HepG2 (cell line): ENCODE measurements at regions not wholly inside any gene's neighbourhood (a gene's known extent, or its start where the extent isn't known, plus 50 kb on each side); places are given as distances from the start of the nearest gene placed in this dataset.

Experiments
- CBX5 ChIP-seq: sonication (generic); formaldehyde crosslinking; IDR thresholded peaks from 2 replicates; pipeline ENCODE4 v1.4.0; 2020; ENCODE audit warnings: missing genetic modification reagents, borderline replicate concordance
- HDAC2 ChIP-seq: sonication (generic); formaldehyde crosslinking; IDR thresholded peaks from 2 replicates; pipeline ENCODE4 v1.4.0; 2020; ENCODE audit warnings: missing genetic modification reagents
- HIVEP1 ChIP-seq: sonication (generic); formaldehyde crosslinking; IDR thresholded peaks from 2 replicates; pipeline ENCODE4 v1.4.0; 2020; ENCODE audit warnings: mild to moderate bottlenecking, missing genetic modification reagents
- HMGA1 ChIP-seq: sonication (generic); formaldehyde crosslinking; conservative IDR thresholded peaks from 2 replicates; pipeline ENCODE4 v1.4.0; 2020; ENCODE audit warnings: missing genetic modification reagents
- KDM4B ChIP-seq: sonication (generic); formaldehyde crosslinking; IDR thresholded peaks from 2 replicates; pipeline ENCODE4 v1.4.0; 2020; ENCODE audit warnings: missing genetic modification reagents
- KLF13 ChIP-seq: sonication (generic); formaldehyde crosslinking; IDR thresholded peaks from 2 replicates; pipeline ENCODE4 v1.4.0; 2020; ENCODE audit warnings: mild to moderate bottlenecking, missing genetic modification reagents
- KMT2A ChIP-seq: sonication (generic); formaldehyde crosslinking; IDR thresholded peaks from 2 replicates; pipeline ENCODE4 v1.4.0; 2020; ENCODE audit warnings: missing genetic modification reagents
- MEF2D ChIP-seq: sonication (generic); formaldehyde crosslinking; IDR thresholded peaks from 2 replicates; pipeline ENCODE4 v1.5.1; 2020; ENCODE audit warnings: mild to moderate bottlenecking, missing genetic modification reagents
- MIER3 ChIP-seq: IDR thresholded peaks from 2 replicates; pipeline ENCODE4 v1.6.1; 2016; ENCODE audit warnings: missing compliant biosample characterization, borderline replicate concordance
- MLLT10 ChIP-seq: sonication (generic); formaldehyde crosslinking; IDR thresholded peaks from 2 replicates; pipeline ENCODE4 v1.4.0; 2020; ENCODE audit warnings: missing genetic modification reagents
- NFKBIZ ChIP-seq: IDR thresholded peaks from 2 replicates; pipeline ENCODE4 v1.6.1; 2018; ENCODE audit warnings: missing genetic modification reagents, missing compliant biosample characterization
- RARA ChIP-seq: IDR thresholded peaks from 2 replicates; pipeline ENCODE4 v1.6.1; 2016; ENCODE audit warnings: missing genetic modification reagents, missing compliant biosample characterization
- RXRB ChIP-seq: IDR thresholded peaks from 2 replicates; pipeline ENCODE4 v1.6.1; 2016; ENCODE audit warnings: borderline replicate concordance, missing genetic modification reagents, missing compliant biosample characterization
- SETDB1 ChIP-seq: sonication (generic); formaldehyde crosslinking; IDR thresholded peaks from 2 replicates; pipeline ENCODE4 v1.5.1; 2020; ENCODE audit warnings: missing genetic modification reagents, mild to moderate bottlenecking, borderline replicate concordance
- SRY ChIP-seq: sonication (generic); formaldehyde crosslinking; IDR thresholded peaks from 2 replicates; pipeline ENCODE4 v1.8.0; 2022; ENCODE audit warnings: mild to moderate bottlenecking, missing genetic modification reagents
- TEAD3 ChIP-seq: optimal IDR thresholded peaks from 2 replicates; pipeline ENCODE3; 2016; ENCODE audit warnings: borderline replicate concordance
- THAP7 ChIP-seq: sonication (generic); formaldehyde crosslinking; IDR thresholded peaks from 2 replicates; pipeline ENCODE4 v1.8.1; 2023; ENCODE audit warnings: mild to moderate bottlenecking, missing genetic modification reagents
- THAP8 ChIP-seq: sonication (generic); formaldehyde crosslinking; IDR thresholded peaks from 2 replicates; pipeline ENCODE4 v1.5.1; 2020; ENCODE audit warnings: missing genetic modification reagents, mild to moderate bottlenecking, borderline replicate concordance
- TSC22D2 ChIP-seq: sonication (generic); formaldehyde crosslinking; IDR thresholded peaks from 2 replicates; pipeline ENCODE4 v1.5.1; 2020; ENCODE audit warnings: missing genetic modification reagents, mild to moderate bottlenecking, borderline replicate concordance
- XRCC5 ChIP-seq: fragments of 200-400 bp; formaldehyde crosslinking; optimal IDR thresholded peaks from 2 replicates; pipeline ENCODE3; 2017; ENCODE audit warnings: mild to moderate bottlenecking, low read length
- ZFX ChIP-seq: sonication (generic); formaldehyde crosslinking; IDR thresholded peaks from 2 replicates; pipeline ENCODE4 v1.4.0; 2020; ENCODE audit warnings: mild to moderate bottlenecking, low read depth, missing genetic modification reagents, moderate library complexity
- ZNF383 ChIP-seq: sonication (generic); formaldehyde crosslinking; IDR thresholded peaks from 2 replicates; pipeline ENCODE4 v1.4.0; 2020; ENCODE audit warnings: missing genetic modification reagents, mild to moderate bottlenecking, borderline replicate concordance
- ZNF644 ChIP-seq: IDR thresholded peaks from 2 replicates; pipeline ENCODE4 v1.6.1; 2016; ENCODE audit warnings: low read depth
- TF ChIP-seq, protein P1 (sequence below): sonication (generic); formaldehyde crosslinking; IDR thresholded peaks from 2 replicates; pipeline ENCODE4 v1.5.0; 2020; ENCODE audit warnings: mild to moderate bottlenecking, missing genetic modification reagents
- TF ChIP-seq, protein P2 (sequence below): sonication (generic); formaldehyde crosslinking; IDR thresholded peaks from 2 replicates; pipeline ENCODE4 v1.4.0; 2020; ENCODE audit warnings: missing genetic modification reagents

GRCh38 chr2:100730290-100730868, 89.6 kb upstream of the NPAS2 start (continued):
- TF ChIP-seq THAP8 (no peak), ZFX (CRISPR knock-in tag) (peak; percentile 18; the same call in 1 of the 2 replicates), KDM4B (0 out of 2 replicates have a peak, but pooled peaks have one; percentile 50), THAP7 (CRISPR knock-in tag) (no peak), SETDB1 (CRISPR knock-in tag) (peak; percentile 32; the same call in 1 of the 2 replicates), XRCC5 (peak; percentile 37), RXRB (CRISPR knock-in tag) (peak; percentile 33; the same call in 1 of the 2 replicates), KMT2A (CRISPR knock-in tag) (no peak), TEAD3 (CRISPR knock-in tag) (peak; percentile 43), TSC22D2 (CRISPR knock-in tag) (peak; percentile 27; the same call in 1 of the 2 replicates), MIER3 (CRISPR knock-in tag) (peak; percentile 52; the same call in 1 of the 2 replicates), KLF13 (CRISPR knock-in tag) (no peak), HMGA1 (CRISPR knock-in tag) (0 out of 2 replicates have a peak, but pooled peaks have one; percentile 74), HDAC2 (peak; percentile 19; the same call in 1 of the 2 replicates), SRY (CRISPR knock-in tag) (no peak), MEF2D (CRISPR knock-in tag) (0 out of 2 replicates have a peak, but pooled peaks have one; percentile 24), RARA (peak; percentile 48), MLLT10 (CRISPR knock-in tag) (no peak), NFKBIZ (CRISPR knock-in tag) (0 out of 2 replicates have a peak, but pooled peaks have one; percentile 51), ZNF383 (CRISPR knock-in tag) (no peak), CBX5 (CRISPR knock-in tag) (peak; percentile 87; the same call in 1 of the 2 replicates), ZNF644 (CRISPR knock-in tag) (peak; percentile 85), HIVEP1 (CRISPR knock-in tag) (0 out of 2 replicates have a peak, but pooled peaks have one; percentile 35)
- TF ChIP-seq, protein P1, sequence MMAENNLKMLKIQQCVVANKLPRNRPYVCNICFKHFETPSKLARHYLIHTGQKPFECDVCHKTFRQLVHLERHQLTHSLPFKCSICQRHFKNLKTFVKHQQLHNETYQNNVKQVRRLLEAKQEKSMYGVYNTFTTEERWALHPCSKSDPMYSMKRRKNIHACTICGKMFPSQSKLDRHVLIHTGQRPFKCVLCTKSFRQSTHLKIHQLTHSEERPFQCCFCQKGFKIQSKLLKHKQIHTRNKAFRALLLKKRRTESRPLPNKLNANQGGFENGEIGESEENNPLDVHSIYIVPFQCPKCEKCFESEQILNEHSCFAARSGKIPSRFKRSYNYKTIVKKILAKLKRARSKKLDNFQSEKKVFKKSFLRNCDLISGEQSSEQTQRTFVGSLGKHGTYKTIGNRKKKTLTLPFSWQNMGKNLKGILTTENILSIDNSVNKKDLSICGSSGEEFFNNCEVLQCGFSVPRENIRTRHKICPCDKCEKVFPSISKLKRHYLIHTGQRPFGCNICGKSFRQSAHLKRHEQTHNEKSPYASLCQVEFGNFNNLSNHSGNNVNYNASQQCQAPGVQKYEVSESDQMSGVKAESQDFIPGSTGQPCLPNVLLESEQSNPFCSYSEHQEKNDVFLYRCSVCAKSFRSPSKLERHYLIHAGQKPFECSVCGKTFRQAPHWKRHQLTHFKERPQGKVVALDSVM (CRISPR knock-in tag), result 0 out of 2 replicates have a peak, but pooled peaks have one; percentile 22
- TF ChIP-seq, protein P2, sequence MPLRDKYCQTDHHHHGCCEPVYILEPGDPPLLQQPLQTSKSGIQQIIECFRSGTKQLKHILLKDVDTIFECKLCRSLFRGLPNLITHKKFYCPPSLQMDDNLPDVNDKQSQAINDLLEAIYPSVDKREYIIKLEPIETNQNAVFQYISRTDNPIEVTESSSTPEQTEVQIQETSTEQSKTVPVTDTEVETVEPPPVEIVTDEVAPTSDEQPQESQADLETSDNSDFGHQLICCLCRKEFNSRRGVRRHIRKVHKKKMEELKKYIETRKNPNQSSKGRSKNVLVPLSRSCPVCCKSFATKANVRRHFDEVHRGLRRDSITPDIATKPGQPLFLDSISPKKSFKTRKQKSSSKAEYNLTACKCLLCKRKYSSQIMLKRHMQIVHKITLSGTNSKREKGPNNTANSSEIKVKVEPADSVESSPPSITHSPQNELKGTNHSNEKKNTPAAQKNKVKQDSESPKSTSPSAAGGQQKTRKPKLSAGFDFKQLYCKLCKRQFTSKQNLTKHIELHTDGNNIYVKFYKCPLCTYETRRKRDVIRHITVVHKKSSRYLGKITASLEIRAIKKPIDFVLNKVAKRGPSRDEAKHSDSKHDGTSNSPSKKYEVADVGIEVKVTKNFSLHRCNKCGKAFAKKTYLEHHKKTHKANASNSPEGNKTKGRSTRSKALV, result no peak
